ENCODE measurements at regions not wholly inside any gene's neighbourhood (a gene's known extent, or its start where the extent isn't known, plus 50 kb on each side); places are given as distances from the start of the nearest gene placed in this dataset.

GRCh38 chr7:50856806-50857205, 74.1 kb upstream of the GRB10 start:
- TF ChIP-seq GABPA (IDR thresholded peaks at IDR 0.05 in 1 of 2, conservative IDR thresholded peaks at IDR 0.05 in 1 of 2): no peak
- TF ChIP-seq, protein P1, sequence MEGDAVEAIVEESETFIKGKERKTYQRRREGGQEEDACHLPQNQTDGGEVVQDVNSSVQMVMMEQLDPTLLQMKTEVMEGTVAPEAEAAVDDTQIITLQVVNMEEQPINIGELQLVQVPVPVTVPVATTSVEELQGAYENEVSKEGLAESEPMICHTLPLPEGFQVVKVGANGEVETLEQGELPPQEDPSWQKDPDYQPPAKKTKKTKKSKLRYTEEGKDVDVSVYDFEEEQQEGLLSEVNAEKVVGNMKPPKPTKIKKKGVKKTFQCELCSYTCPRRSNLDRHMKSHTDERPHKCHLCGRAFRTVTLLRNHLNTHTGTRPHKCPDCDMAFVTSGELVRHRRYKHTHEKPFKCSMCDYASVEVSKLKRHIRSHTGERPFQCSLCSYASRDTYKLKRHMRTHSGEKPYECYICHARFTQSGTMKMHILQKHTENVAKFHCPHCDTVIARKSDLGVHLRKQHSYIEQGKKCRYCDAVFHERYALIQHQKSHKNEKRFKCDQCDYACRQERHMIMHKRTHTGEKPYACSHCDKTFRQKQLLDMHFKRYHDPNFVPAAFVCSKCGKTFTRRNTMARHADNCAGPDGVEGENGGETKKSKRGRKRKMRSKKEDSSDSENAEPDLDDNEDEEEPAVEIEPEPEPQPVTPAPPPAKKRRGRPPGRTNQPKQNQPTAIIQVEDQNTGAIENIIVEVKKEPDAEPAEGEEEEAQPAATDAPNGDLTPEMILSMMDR (IDR thresholded peaks at IDR 0.05; ENCODE audit: low read depth, low read length, missing input control): no peak
- TF ChIP-seq MAX (IDR thresholded peaks at IDR 0.05): no peak
- TF ChIP-seq FOXA2 (IDR thresholded peaks at IDR 0.05): no peak
- TF ChIP-seq RAD21 (IDR thresholded peaks at IDR 0.05): no peak
- no peak for TF ChIP-seq REST (IDR thresholded peaks at IDR 0.05)
- TF ChIP-seq TAF1 (conservative IDR thresholded peaks at IDR 0.05): no peak
- no peak for TF ChIP-seq ATF3 (IDR thresholded peaks at IDR 0.05)
- no peak for TF ChIP-seq SP1 (IDR thresholded peaks at IDR 0.05)
- TF ChIP-seq YY1 (IDR thresholded peaks at IDR 0.05): no peak
- no peak for TF ChIP-seq JUND (IDR thresholded peaks at IDR 0.05)
- no peak for TF ChIP-seq EGR1 (IDR thresholded peaks at IDR 0.05; ENCODE audit: low read depth in 2 of 2)

Measured in liver (tissue), 3 donors.